ENCODE measurements at regions not wholly inside any gene's neighbourhood (a gene's known extent, or its start where the extent isn't known, plus 50 kb on each side); places are given as distances from the start of the nearest gene placed in this dataset.

- peaks cover 0 to 2% of the 10 kb centered on the region in 2 experiments for H3K27me3 ChIP-seq (ENCODE audit: control insufficient read depth in 2 of 2, insufficient read depth in 2 of 2, low read length in 2 of 2)
- dilution Hi-C loops (cut with MboI; ENCODE audit: extremely low pct_ligation_motif_present, low sequenced_read_pairs) (no loop called here), intact Hi-C loops (cut with micrococcal nuclease) (no loop called here)
- DNase-seq (ENCODE audit: low read depth, low spot score) (no peak), FAIRE-seq (no peak)
- H2AFZ ChIP-seq (ENCODE audit: low read depth, low read length): no peak overlapping the region
- H3K4me1 ChIP-seq (ENCODE audit: control insufficient read depth, extremely low read depth, insufficient read depth, low read length): no peaks in the 10 kb centered on the region
- no peak overlapping the region for H3K27ac ChIP-seq (ENCODE audit: insufficient read depth, low read depth, low read length)
- H3K9ac ChIP-seq (replicated peaks; ENCODE audit: extremely low read depth, insufficient read depth, low read length): no peak overlapping the region
- no peaks in the 10 kb centered on the region for H3K36me3 ChIP-seq (ENCODE audit: control insufficient read depth in 2 of 2, extremely low read depth in 1 of 2, insufficient read depth in 2 of 2, low read length in 2 of 2)
- no TSS peak for BruUV-seq (replicated peaks)
- ChIA-PET CTCF (no interaction called here), POLR2A (no interaction called here)
- no peak overlapping the region for H3K4me3 ChIP-seq (replicated peaks in 1 of 3; ENCODE audit: insufficient read depth in 1 of 3, low read depth in 1 of 3, low read length in 3 of 3)
- no peaks in the 10 kb centered on the region for H3K79me2 ChIP-seq (ENCODE audit: control insufficient read depth, insufficient read depth, low read length)
- no peak overlapping the region for H3K4me2 ChIP-seq (ENCODE audit: insufficient read depth, low read length)
- TF ChIP-seq GATA2 (IDR thresholded peaks at IDR 0.05; ENCODE audit: insufficient read depth, insufficient read length, low read depth, low read length) (no peak), MAX (IDR thresholded peaks at IDR 0.05; ENCODE audit: insufficient read depth, insufficient read length) (no peak), CTCF (IDR thresholded peaks at IDR 0.05; ENCODE audit: extremely low read depth in 1 of 2, insufficient read depth in 1 of 2, low read depth in 1 of 2, low read length in 2 of 2) (no peak), JUN (IDR thresholded peaks at IDR 0.05; ENCODE audit: borderline replicate concordance, insufficient read depth, insufficient read length, low read depth) (no peak), POLR2AphosphoS5 (IDR thresholded peaks at IDR 0.05; ENCODE audit: insufficient read depth, low read depth, low read length) (no peak), POLR2A (IDR thresholded peaks at IDR 0.05; ENCODE audit: low read depth, low read length) (no peak), FOS (IDR thresholded peaks at IDR 0.05; ENCODE audit: borderline replicate concordance, insufficient read depth, low read length) (no peak), EZH2 (IDR thresholded peaks at IDR 0.05; ENCODE audit: borderline replicate concordance, low read depth, low read length, severe bottlenecking) (no peak), MYC (IDR thresholded peaks at IDR 0.05; ENCODE audit: low read depth, low read length) (no peak)
- no peaks in the 10 kb centered on the region for H4K20me1 ChIP-seq (replicated peaks; ENCODE audit: control insufficient read depth, extremely low read depth, insufficient read depth, low read length)
- H3K9me1 ChIP-seq (replicated peaks; ENCODE audit: control insufficient read depth, extremely low read depth, insufficient read depth, low read length): no peaks in the 10 kb centered on the region
- H3K9me3 ChIP-seq (replicated peaks; ENCODE audit: control insufficient read depth, insufficient read depth, low read length): no peaks in the 10 kb centered on the region
Observed at GRCh38 chr10:125284875-125285597, 124.7 kb upstream of the CTBP2 start.
